Activated T-helper 1 cell treated with anti-CD3 and anti-CD28 coated beads, Interleukin-2, amount 50 U/mL, for 16 hours (primary cell): ENCODE measurements at regions not wholly inside any gene's neighbourhood (a gene's known extent, or its start where the extent isn't known, plus 50 kb on each side); places are given as distances from the start of the nearest gene placed in this dataset.
"Not testable (repeated sequence)": the region's sequence is repeated elsewhere in the genome, so short reads cannot be mapped to it uniquely, and the experiment has no call there.

Experiments
- DNase-seq, 2 donors: peaks; one replicate each; pipeline ENCODE4 v3.0.0-alpha.2; 2020; ENCODE audit warnings: low read depth in 1 of 2, low spot score in 1 of 2

DNA sequence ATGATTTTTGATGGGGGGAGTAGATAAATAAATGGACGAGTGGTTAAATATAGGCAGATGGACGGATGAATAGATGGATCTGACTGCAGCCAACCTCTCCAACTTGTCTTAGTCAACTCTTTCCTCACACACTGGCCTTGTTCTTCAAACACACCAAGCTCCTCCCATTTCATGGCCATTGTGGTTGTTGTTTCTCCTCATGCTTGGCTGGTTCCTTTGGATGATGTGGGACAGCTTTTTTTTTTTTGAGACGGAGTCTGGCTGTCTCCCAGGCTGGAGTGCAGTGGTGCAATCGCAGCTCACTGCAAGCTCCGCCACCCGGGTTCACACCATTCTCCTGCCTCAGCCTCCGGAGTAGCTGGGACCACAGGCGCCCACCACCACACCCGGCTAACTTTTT is 155.2 kb downstream of the ZNF281 start:
- DNase-seq: not testable (repeated sequence)

DNA sequence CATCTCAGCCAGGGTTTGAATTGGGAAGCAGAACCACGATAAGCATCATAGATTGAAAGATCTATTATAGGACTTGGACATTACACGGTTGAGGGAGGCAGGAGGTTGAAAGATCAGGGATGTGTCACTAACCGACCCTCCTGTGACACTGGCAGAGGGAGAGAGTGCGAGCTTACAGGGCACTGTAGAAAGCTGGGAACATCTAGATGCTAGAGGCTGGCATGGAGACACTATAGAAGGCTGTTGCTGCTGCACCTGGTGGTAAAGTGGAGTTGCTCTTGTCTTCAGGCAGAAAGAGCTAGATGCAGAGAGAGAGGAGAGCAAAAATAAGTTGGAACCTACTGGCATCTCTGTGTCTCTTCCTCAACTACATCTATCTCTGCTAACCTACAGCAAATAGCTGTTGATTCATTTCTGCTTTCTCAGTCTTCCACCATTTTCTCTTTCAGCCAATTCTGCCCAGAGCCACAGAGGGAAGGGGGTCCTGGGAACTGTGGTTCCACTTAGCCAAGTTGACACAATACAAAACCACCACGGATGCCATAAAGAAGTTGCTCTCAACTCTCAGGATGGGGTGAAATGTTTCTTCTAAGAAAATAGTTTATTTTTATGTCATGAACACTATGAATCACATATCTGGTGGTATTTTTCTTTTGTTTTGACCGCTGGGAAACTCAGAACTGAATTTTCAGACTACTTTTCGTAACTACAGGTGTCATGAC is 155.9 kb downstream of the ZNF281 start:
- no peak for DNase-seq

DNA sequence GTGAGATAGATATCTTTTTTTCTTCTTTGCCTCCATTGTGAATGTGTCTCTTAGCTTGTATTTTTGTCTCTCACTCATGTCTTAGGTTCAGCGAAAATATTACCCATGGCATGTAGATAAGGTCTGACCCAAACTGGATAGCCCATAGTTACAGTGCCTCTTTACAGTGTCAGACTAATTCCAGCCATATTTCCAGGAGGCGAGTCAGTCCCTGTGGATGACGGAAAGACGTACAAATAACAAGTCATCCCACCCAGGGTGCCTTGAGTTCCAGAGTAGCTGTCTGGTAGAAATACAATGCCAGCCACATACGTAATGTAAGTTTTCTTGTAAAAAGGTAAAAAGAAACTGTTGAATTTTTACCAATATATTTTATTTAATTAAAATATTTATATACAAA is 157.3 kb downstream of the ZNF281 start:
- no peak for DNase-seq

DNA sequence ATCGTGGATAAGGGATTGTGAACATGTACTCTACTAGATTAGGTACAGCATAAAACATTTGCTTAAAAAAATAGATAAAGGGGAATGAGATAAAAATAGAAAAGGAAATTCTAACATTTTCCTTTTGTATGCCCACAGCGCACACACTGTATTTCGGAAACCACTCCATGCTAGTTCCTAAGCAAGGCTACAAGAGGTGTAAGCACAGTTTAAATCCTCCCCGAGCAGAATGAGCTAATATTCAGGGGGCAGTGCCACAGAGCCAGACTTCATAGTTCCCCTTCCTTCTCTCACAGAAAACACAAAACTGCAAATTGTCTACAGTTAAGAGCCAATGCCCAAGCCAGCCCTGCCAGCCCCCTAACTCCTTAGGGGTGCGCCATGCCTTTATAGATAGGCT is 159.4 kb downstream of the ZNF281 start:
- no peak for DNase-seq

DNA sequence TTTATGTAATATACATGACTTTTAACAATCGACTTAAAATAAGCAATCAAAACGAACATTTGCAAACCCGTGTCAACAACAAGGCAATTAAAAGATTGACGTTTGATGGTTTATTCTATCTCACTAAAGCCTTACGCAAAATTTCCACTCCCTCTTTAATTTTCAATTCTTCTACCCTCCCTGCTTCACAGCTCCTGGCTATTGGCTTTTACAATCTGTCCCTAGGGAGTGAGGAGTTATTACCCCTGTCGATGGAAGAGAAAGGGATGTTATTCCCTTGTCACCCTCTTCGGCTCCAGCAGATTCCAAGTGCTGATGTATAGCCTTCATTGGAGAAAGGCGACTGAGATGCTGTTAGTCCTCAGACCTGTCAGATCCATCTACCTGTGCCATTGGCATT is 161.3 kb downstream of the ZNF281 start:
- DNase-seq: no peak

DNA sequence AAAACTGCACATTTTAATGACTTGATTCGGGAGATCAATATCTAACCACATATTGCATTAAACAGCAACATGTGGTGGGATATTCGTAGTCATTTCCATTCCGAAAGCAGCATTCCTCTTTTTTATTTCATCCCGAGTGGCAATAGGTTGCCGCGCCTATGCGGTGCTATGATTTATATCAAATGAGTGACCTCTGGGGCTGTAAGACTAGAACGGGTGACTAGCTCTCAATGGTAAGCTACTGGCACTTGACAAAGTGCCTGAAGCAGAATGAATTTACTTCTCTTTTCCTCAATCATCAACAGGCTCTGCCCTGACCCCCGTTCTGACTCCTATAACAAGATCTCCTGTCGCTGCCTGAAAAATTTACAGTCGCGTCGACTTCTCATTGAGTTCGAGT is 162.3 kb downstream of the ZNF281 start:
- DNase-seq: no peak

DNA sequence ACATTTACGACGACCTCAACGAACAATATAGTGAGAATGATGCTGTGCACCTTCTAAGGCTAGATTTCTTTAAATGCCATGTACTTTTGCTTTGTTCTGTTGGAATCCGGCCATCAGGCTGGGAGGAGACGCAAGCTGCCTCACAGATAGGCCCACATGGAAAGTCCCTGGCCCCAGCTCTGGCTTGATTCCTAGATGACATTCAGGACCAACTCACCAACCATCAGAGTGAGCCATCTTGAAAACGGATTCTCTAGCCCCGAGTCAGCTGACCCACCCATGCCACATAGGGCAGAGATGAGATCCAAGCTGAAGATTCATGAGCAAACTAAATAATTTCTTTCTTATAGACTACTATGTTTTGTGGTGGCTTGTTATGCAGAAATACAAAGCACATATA is 164.4 kb downstream of the ZNF281 start:
- DNase-seq: no peak

DNA sequence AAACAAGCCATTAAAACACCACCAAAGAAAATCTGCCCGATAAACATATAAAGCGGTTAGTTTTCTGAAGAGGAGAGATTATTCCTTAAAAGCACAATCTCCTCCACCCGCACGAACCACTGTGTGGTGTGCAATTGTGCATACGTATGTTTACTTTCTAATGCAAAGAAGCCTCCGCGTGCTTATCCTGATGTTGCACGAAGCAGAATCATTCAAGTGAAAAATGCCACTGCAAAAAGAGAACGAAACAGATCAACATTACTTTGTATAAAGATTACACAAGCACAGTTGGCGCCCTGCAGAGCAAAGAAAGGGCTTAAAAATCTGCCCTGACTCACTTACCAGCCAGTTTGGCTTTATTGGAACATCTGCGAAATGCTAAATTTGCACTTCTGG is 166.8 kb downstream of the ZNF281 start:
- DNase-seq: no peak

DNA sequence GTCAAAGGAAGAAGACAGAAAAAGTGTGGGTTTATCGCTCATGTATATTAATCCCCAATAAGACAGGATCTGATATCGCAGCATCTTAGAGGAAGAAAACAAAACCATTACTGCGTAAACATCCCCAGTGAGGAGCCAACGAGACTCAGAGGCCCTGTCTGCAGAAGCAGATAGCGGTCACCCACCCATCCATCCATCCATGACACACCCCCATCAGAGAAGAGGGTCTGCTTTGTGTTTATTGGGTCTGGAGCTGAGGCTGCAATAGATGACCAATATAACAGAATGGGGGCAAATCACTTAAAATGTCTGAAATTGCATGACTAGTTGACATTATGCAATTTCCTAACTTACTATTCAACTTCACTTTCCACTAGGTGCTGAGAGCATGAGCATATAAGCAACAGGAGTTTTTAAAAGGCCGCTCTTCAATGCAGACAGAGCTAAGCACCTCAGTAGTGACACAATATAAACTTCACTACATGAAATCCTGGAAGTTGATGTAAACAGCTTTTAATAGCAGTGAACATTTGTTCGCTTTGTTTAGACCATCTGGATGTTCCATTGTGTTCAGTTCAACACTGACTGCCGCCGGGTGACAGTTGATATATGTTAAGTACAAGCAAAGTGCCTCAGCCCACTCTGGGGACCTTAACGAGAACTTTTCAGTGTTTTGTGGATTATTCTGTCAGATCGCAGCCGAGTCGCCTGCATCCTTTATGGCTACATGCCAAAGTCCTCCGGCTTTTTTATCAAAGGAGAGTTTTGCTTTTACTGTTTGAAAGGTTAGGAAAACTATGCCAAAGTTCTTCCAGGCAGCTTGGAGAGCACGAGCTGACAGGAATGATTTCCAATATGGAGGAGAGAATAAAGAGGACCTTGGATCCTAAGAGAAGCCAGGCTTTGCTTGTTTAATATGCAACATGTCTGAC is 167.5 kb downstream of the ZNF281 start:
- DNase-seq: no peak

DNA sequence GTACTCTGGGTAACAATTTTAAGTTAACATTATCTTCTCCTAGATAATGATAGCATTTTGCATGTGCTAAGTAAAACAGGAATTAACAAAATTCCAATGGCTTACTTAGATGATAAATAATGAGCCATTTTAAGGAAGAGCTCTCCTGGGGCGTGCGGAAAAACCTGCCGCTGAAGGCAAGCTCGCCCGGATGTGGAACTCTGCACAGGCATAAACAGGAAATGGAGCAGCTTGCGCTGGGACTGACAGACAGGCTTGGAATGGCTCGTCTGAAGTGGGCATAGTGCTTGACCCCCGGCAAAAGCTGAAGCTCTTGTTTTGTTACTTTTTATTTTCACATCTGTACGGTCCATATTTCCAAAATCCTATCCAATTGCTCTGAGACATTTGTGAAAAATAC is 169.2 kb downstream of the ZNF281 start:
- DNase-seq: no peak

DNA sequence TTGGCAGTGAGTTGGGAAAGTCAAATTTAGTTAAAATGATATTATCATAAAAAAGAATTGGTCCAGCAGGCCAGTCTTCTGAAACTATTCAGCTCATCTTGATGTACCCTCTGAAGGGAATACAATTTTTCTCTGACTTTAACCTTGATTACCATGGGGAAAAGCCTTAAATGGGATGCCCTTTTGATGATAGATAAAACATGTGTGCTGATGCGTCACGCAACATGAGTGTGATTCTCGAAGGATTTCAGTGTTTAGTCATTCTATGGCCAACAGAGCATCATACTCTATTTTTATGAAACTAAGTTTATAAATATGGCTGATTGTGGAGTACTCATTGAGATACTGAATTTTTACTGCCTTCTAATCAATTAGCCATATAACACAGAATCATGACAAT is 171.5 kb downstream of the ZNF281 start:
- DNase-seq: no peak

DNA sequence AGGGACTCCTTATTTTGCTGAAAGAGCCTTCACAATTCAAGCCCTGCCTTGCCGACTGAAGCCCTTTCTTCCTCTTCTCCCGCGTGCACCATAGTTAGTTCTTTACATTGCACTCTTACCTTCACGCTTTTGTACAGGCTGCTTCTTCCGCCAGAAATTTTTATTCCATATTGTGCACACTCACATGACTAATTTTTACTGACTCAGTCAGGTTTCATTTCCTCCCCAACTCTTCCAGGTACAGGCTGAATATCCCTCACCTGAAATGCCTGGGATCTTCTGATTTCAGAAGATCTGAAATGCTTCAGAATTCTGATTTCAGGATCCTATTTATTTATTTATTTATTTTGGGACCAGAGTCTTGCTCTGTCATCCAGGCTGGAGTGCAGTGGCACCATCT is 172.8 kb downstream of the ZNF281 start:
- no peak for DNase-seq

DNA sequence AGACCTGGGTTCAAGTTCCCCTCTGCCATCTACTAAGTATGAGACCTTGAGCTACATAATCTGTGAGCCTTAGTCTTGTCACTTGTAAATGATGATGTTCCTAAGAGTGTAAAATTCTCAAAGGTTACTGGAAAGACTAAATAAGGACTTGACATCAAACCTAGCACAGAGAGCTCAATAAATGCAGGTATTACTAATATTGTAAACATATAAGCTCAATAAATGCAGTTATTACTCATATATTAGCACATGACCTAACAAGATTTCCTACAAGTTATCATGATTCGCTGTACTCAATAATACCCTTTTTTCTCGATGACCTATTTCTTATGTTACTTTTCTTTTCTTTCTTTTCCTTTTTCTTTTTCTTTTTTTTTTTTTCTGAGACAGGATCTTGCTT is 174.9 kb downstream of the ZNF281 start:
- DNase-seq: no peak

DNA sequence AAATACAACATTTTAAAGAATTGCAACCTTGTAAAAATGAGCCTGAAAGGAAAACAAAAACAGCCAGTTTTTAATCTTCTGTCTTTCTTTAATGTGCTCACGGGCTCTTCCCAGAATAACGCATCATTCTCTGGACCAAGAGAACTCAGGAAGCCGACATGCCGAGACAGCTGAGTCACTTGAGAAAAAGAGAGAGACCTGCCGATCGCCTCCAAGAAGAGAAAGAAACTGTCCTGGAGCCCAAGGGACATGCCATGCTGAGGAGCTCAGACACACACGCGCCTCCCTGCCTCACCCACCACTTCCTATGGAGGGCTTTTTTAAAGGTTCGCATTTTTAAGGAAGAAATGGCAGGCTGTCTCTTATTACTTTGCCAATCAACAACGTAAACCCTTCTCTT is 176.4 kb downstream of the ZNF281 start:
- DNase-seq: no peak

DNA sequence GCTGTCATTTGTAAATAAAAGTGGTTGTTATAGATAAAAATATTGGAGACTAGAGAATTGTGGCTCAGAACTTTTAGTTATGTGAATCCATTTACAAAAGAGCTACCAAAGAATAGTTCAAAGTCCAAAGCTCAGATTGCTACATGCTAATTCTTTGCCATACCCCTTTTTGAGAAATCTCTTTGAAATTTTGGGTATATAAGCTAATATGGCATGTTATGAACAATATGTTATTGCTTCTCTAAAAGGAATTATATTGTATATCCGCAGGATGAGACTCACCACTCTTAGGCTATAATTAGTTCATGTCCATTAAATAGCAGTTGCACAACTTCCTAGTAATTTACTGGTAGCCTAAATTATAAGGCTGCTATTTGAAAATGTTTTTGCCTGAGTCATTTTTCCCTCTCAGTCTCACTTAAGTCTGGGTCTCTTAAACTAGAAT is 178.0 kb downstream of the ZNF281 start:
- no peak for DNase-seq

DNA sequence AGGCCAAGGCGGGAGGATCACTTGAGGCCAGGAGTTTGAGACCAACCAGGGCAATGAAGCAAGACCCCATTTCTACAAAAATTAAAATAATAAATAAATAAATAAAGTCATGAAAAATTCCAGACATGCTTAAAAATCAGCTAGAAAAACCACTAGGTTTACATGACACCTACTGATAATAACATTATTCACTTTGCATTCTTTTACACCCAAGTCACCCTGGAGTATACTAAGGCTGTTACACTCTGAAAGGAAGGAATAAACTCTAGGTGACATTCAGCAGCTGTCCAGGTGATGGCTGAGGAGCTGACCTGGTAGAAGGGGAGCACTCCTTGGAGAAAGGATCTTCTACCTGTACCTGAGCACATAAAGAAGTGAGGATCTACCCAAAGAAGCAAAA is 179.2 kb downstream of the ZNF281 start:
- DNase-seq: no peak

DNA sequence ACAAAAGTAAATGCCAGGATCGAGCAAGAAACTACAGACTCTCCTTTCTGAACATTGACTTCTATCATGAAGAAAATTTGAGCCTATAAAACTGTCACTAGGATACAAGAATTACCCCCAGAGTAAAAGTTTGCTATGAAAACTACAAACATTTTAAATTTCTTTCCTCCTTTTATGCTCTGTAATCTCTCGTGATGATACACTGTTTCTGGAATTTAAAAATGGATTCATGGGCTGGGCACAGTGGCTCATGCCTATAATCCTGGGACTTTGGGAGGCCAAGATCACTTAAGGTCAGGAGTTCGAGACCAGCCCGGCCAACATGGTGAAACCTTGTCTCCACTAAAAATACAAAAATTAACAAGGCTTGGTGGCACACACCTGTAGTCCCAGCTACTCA is 181.3 kb downstream of the ZNF281 start:
- no peak for DNase-seq

DNA sequence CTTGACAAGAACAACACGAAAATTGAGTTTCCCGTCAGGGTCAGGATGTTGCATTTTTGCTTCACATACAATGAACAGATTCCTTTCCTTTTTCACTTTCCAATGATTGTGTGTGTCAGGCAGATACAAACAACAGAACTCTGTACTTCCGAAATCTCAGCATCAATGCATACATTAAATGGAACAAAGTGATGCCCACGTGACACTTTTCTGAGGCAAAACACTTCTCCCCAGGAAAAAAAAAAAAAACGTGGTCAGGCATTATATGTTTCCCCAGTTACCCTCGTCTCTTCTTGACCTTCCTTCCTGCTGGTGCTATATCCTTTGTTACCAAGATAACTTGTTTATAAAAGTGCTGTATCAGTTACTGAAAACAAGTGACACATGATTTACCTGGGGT is 181.8 kb downstream of the ZNF281 start:
- DNase-seq: no peak
